Neuronal stem cell (in vitro differentiated cells): ENCODE measurements at regions not wholly inside any gene's neighbourhood (a gene's known extent, or its start where the extent isn't known, plus 50 kb on each side); places are given as distances from the start of the nearest gene placed in this dataset.

Source experiments
- DNase-seq: peaks from one replicate; pipeline ENCODE4 v3.0.0-alpha.2; 2013; ENCODE audit warnings: low spot score
- H2AFZ ChIP-seq: one replicate; pipeline ENCODE4 v1.6.1; 2013; ENCODE audit warnings: mild to moderate bottlenecking, low read length, inconsistent platforms
- H2AK5ac ChIP-seq: 2 replicates; pipeline ENCODE4 v1.6.1; 2013; ENCODE audit warnings: low read depth, mild to moderate bottlenecking, inconsistent platforms, low read length, moderate library complexity, mixed read lengths
- H2BK120ac ChIP-seq: 2 replicates; pipeline ENCODE4 v1.6.1; 2013; ENCODE audit warnings: low read depth, mild to moderate bottlenecking, inconsistent platforms, low read length, moderate library complexity, mixed read lengths
- H2BK12ac ChIP-seq: one replicate; pipeline ENCODE4 v1.6.1; 2013; ENCODE audit warnings: low read length, inconsistent platforms
- H2BK15ac ChIP-seq: 2 replicates; pipeline ENCODE4 v1.6.1; 2013; ENCODE audit warnings: mild to moderate bottlenecking, low read length, inconsistent platforms, mixed read lengths
- H2BK5ac ChIP-seq: one replicate; pipeline ENCODE4 v1.6.1; 2013; ENCODE audit warnings: inconsistent platforms, mild to moderate bottlenecking, low read length, moderate library complexity
- H3K14ac ChIP-seq: one replicate; pipeline ENCODE4 v1.6.1; 2013; ENCODE audit warnings: low read length, inconsistent platforms
- H3K18ac ChIP-seq: 2 replicates; pipeline ENCODE4 v1.6.1; 2013; ENCODE audit warnings: low read length, inconsistent platforms
- H3K23ac ChIP-seq: 2 replicates; pipeline ENCODE4 v1.6.1; 2013; ENCODE audit warnings: low read depth, mild to moderate bottlenecking, mixed read lengths, low read length, inconsistent platforms; ENCODE audit not compliant: poor library complexity
- H3K27ac ChIP-seq: replicated peaks from 3 replicates; pipeline ENCODE4 v1.5.1; 2013; ENCODE audit warnings: low read length, inconsistent platforms
- H3K27me3 ChIP-seq, 3 experiments: 2 replicates each; pipeline ENCODE4 v1.6.1; 2013; ENCODE audit warnings: low read length in 3 of 3, mild to moderate bottlenecking in 2 of 3, inconsistent platforms in 1 of 3, low read depth in 1 of 3, mixed read lengths in 1 of 3, moderate library complexity in 1 of 3; ENCODE audit not compliant: control insufficient read depth in 3 of 3, insufficient read depth in 3 of 3
- H3K36me3 ChIP-seq, 2 donors: replicated peaks in 1 of 2; 2 replicates each; pipeline ENCODE4 v1.6.1; 2013; ENCODE audit warnings: low read length in 2 of 2; ENCODE audit not compliant: control insufficient read depth in 2 of 2, insufficient read depth in 2 of 2
- H3K4ac ChIP-seq: 2 replicates; pipeline ENCODE4 v1.6.1; 2013; ENCODE audit warnings: inconsistent platforms, mild to moderate bottlenecking, low read length, moderate library complexity
- H3K4me1 ChIP-seq, 2 donors: 1 replicate in 1 of 2; 2 replicates in 1 of 2; pipeline ENCODE4 v1.6.1; 2013; ENCODE audit warnings: low read length in 2 of 2, low read depth in 1 of 2; ENCODE audit not compliant: control insufficient read depth in 2 of 2, insufficient read depth in 1 of 2
- H3K4me2 ChIP-seq: one replicate; pipeline ENCODE4 v1.6.1; 2013; ENCODE audit warnings: mild to moderate bottlenecking, low read length, inconsistent platforms; ENCODE audit not compliant: insufficient read depth, poor library complexity, severe bottlenecking
- H3K4me3 ChIP-seq, 2 donors: 2 replicates each; pipeline ENCODE4 v1.5.1; 2013; ENCODE audit warnings: low read length in 2 of 2, mild to moderate bottlenecking in 2 of 2, inconsistent platforms in 1 of 2, moderate library complexity in 1 of 2
- H3K79me1 ChIP-seq: one replicate; pipeline ENCODE4 v1.6.1; 2013; ENCODE audit warnings: low read depth, mild to moderate bottlenecking, inconsistent platforms, low read length, moderate library complexity
- H3K9ac ChIP-seq: one replicate; pipeline ENCODE4 v1.6.1; 2013; ENCODE audit warnings: mild to moderate bottlenecking, low read depth, low read length, inconsistent platforms; ENCODE audit not compliant: poor library complexity
- H3K9me3 ChIP-seq, 2 donors: replicated peaks in 1 of 2; 2 replicates each; pipeline versions ENCODE3 to v1.6.1; 2013; ENCODE audit warnings: low read length in 2 of 2, mild to moderate bottlenecking in 2 of 2, inconsistent platforms in 1 of 2, low read depth in 1 of 2, mixed read lengths in 1 of 2, moderate library complexity in 1 of 2; ENCODE audit not compliant: control insufficient read depth in 2 of 2, insufficient read depth in 1 of 2
- H4K8ac ChIP-seq: one replicate; pipeline ENCODE4 v1.6.1; 2013; ENCODE audit warnings: low read depth, mild to moderate bottlenecking, inconsistent platforms, low read length, moderate library complexity
- H4K91ac ChIP-seq: one replicate; pipeline ENCODE4 v1.6.1; 2013; ENCODE audit warnings: low read length, low read depth, mild to moderate bottlenecking, inconsistent platforms; ENCODE audit not compliant: poor library complexity
- WGBS, 2 donors: extraction: QIAGEN DNeasy Blood & Tissue Kit; methylation state at CpG; one replicate each; pipeline ENCODE4 v1.1.7; 2013; ENCODE audit warnings: missing lambda C conversion rate in 2 of 2, mixed read lengths in 1 of 2; ENCODE audit not compliant: insufficient read length in 2 of 2, insufficient replicate concordance in 1 of 2; ENCODE audit errors: extremely low coverage in 2 of 2; 5-methylcytosine and 5-hydroxymethylcytosine counted together

DNA sequence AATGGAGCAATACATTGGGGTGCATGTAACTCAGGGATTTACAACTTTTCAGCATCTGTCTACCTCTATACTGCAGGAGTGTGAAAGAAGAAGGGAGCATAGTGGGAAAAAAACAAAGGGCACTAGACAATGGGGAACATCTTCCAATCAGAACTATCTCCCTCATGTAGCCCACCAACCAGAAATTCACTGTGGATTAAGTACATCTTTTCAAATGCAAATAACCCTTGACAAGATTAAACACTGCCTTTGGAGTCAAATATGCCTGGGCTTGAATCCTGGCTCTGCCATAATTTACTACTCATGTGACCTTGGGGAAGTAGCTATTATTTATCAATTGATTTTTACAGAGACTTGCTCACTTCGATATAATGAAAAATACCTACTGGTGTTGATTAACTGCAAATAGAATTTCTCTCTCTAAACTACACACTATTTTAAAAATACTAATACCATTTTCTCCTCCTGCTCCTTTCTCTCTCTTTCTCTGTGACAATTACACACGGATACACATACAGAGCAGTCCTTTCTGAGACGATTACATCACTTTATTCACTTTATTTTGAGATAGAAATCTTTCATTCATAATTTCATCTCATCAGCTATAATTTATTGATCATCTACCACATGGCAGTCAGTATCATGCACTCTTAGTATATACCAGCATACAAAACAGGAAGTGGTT lies 783.7 kb downstream of the FRK start:
- no CpG with 5 or more reads among the region's 3 CpGs for WGBS, 2 donors
- DNase-seq = no peak
- H3K4me1 ChIP-seq = peaks cover 0 to 2% of the 10 kb centered on the region in 2 donors
- no peak overlapping the region for H2AFZ ChIP-seq
- H2BK12ac ChIP-seq = no peak overlapping the region
- H2BK120ac ChIP-seq = no peak overlapping the region
- no peak overlapping the region for H4K91ac ChIP-seq
- H2AK5ac ChIP-seq = no peak overlapping the region
- no peak overlapping the region for H3K4ac ChIP-seq
- H3K18ac ChIP-seq = no peak overlapping the region
- H3K4me3 ChIP-seq = no peak overlapping the region
- H2BK5ac ChIP-seq = no peak overlapping the region
- H3K27me3 ChIP-seq = no peaks in the 10 kb centered on the region
- H3K9ac ChIP-seq = no peak overlapping the region
- peaks cover 0 to 3% of the 10 kb centered on the region in 2 donors for H3K9me3 ChIP-seq
- no peak overlapping the region for H3K23ac ChIP-seq
- no peak overlapping the region for H3K4me2 ChIP-seq
- H3K79me1 ChIP-seq = no peaks in the 10 kb centered on the region
- no peaks in the 10 kb centered on the region for H3K36me3 ChIP-seq
- H2BK15ac ChIP-seq = no peak overlapping the region
- H4K8ac ChIP-seq = no peak overlapping the region
- no peak overlapping the region for H3K27ac ChIP-seq
- no peak overlapping the region for H3K14ac ChIP-seq

DNA sequence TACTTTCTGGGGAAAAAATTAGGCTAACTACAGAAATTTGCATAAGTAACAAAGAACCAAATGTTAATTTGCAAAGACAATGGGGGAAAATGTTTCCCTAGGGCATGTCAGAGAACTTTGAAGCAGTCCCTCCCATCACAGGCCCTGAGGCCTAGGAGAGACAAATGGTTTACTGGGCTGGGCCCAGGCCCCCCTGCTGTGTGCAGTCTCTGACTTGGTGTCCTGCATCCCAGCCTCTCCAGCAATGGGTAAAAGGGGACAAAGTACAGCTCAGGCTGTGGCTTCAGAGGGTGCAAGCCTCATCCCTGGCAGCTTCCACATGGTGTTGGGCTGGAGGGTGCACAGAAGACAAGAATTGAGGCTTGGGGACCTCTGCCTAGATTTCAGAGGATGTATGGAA lies 788.4 kb downstream of the FRK start:
- H2AFZ ChIP-seq = no peak overlapping the region
- H3K4me2 ChIP-seq = no peak overlapping the region
- no peak overlapping the region for H4K91ac ChIP-seq
- H3K4ac ChIP-seq = no peak overlapping the region
- H2BK5ac ChIP-seq = peak overlapping the region; percentile 39
- H2BK12ac ChIP-seq = no peak overlapping the region
- no peak overlapping the region for H2AK5ac ChIP-seq
- no peaks in the 10 kb centered on the region for H3K79me1 ChIP-seq
- peaks cover 0 to 2% of the 10 kb centered on the region in 2 donors for H3K4me1 ChIP-seq
- H2BK120ac ChIP-seq = no peak overlapping the region
- no peak overlapping the region for H3K4me3 ChIP-seq
- no peak overlapping the region for H3K14ac ChIP-seq
- peaks cover 0 to 3% of the 10 kb centered on the region in 2 donors for H3K9me3 ChIP-seq
- DNase-seq = no peak
- H4K8ac ChIP-seq = no peak overlapping the region
- no peak overlapping the region for H2BK15ac ChIP-seq
- H3K9ac ChIP-seq = no peak overlapping the region
- no peaks in the 10 kb centered on the region for H3K27me3 ChIP-seq
- no peaks in the 10 kb centered on the region for H3K36me3 ChIP-seq
- no peak overlapping the region for H3K18ac ChIP-seq
- H3K27ac ChIP-seq = no peak overlapping the region
- H3K23ac ChIP-seq = no peak overlapping the region

- WGBS, 2 donors = no CpG with 5 or more reads among the region's 5 CpGs
- Histone ChIP-seq H3K27ac (no peak overlapping the region), H3K14ac (no peak overlapping the region), H3K36me3 (no peaks in the 10 kb centered on the region), H3K79me1 (no peaks in the 10 kb centered on the region), H3K9me3 (peaks cover 0 to 3% of the 10 kb centered on the region in 2 donors), H2BK12ac (no peak overlapping the region), H2BK120ac (no peak overlapping the region), H3K23ac (no peak overlapping the region), H3K4me3 (no peak overlapping the region), H3K4me2 (no peak overlapping the region), H2BK5ac (no peak overlapping the region), H2BK15ac (no peak overlapping the region), H3K9ac (no peak overlapping the region), H3K4ac (no peak overlapping the region), H3K18ac (no peak overlapping the region), H4K8ac (no peak overlapping the region), H2AFZ (no peak overlapping the region), H3K4me1 (no peaks in the 10 kb centered on the region), H3K27me3 (no peaks in the 10 kb centered on the region), H2AK5ac (no peak overlapping the region), H4K91ac (no peak overlapping the region)
- DNase-seq = no peak
These were observed 789.3 kb downstream of the FRK start for GRCh38 chr6:115271434-115271833.

- no peak overlapping the region for H2BK120ac ChIP-seq
- no peak for DNase-seq
- no peaks in the 10 kb centered on the region for H3K79me1 ChIP-seq
- no peak overlapping the region for H2BK12ac ChIP-seq
- no peak overlapping the region for H3K9ac ChIP-seq
- H4K8ac ChIP-seq = no peak overlapping the region
- no peaks in the 10 kb centered on the region for H3K27me3 ChIP-seq
- no peak overlapping the region for H2BK5ac ChIP-seq
- no peak overlapping the region for H3K4me2 ChIP-seq
- no peak overlapping the region for H2BK15ac ChIP-seq
- H2AK5ac ChIP-seq = no peak overlapping the region
- H3K14ac ChIP-seq = no peak overlapping the region
- peaks cover 0 to 3% of the 10 kb centered on the region in 2 donors for H3K9me3 ChIP-seq
- H4K91ac ChIP-seq = no peak overlapping the region
- no peak overlapping the region for H3K4ac ChIP-seq
- H3K4me3 ChIP-seq = no peak overlapping the region
- no peaks in the 10 kb centered on the region for H3K4me1 ChIP-seq
- H3K36me3 ChIP-seq = no peaks in the 10 kb centered on the region
- no peak overlapping the region for H3K18ac ChIP-seq
- no peak overlapping the region for H2AFZ ChIP-seq
- no peak overlapping the region for H3K23ac ChIP-seq
- no peak overlapping the region for H3K27ac ChIP-seq
These were observed 789.7 kb downstream of the FRK start for GRCh38 chr6:115270953-115271352.
